GM18867 (cell line): ENCODE measurements at regions not wholly inside any gene's neighbourhood (a gene's known extent, or its start where the extent isn't known, plus 50 kb on each side); places are given as distances from the start of the nearest gene placed in this dataset.

Source experiments
- ATAC-seq: cut with Tn5 transposase; IDR thresholded peaks from one replicate; pipeline ENCODE4 v1.9.1; 2021; ENCODE audit warnings: mild to moderate bottlenecking, moderate library complexity; ENCODE audit not compliant: unreplicated experiment

DNA sequence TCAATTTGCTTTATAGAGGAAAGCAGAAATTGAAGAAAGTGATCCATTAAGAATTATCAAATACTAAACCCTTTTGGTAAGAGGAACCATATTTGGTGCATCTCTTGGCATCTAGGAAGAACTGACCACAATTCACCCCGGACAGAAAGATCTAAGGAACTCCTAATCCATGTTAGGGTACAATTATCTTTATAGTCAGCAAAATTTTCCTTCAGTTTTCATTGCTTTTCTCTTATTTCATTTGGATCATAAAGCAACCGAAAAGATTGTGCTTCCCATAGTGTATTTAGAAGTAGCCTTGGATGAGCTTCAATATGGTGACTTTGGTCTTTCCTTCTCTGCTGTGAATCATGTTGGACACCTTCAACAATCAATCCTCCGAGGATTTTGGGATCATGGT, 50.1 kb upstream of the IGFBP5 start:
- no peak for ATAC-seq
